LNCaP clone FGC (cell line): ENCODE measurements at regions not wholly inside any gene's neighbourhood (a gene's known extent, or its start where the extent isn't known, plus 50 kb on each side); places are given as distances from the start of the nearest gene placed in this dataset.

Experiments
- DNase-seq: peaks from one replicate; pipeline ENCODE4 v3.0.0-alpha.2; 2011; ENCODE audit warnings: low read depth
- H3K4me3 ChIP-seq: 2 replicates; pipeline ENCODE4 v1.5.1; 2011; ENCODE audit warnings: mild to moderate bottlenecking, low read depth, low read length, control low read depth
- CTCF ChIP-seq: IDR thresholded peaks from 2 replicates; pipeline ENCODE4 v1.5.1; 2012; ENCODE audit warnings: mild to moderate bottlenecking; ENCODE audit not compliant: control insufficient read depth, insufficient read depth; ENCODE audit errors: extremely low read depth

DNA sequence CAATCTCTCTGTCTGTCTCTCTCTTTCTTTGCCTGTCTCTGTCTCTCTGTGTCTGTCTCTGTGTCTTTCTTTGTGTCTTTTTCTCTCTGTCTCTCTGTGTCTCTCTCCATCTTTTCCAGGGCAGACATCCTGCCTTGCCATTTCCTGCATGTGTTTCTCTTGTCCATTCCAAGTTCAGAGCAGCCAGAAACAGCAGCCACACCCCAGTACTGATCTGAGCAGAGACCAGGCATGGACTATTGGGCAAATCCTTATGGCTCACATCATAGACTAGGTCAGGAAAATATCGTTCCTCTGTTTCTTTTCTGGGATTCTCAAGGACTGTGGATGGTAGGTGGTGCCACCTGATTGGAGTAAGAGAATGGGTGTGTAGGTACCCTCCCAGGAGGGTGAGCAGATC, 95.8 kb downstream of the RAMP3 start:
- DNase-seq = no peak
- no peak for TF ChIP-seq CTCF
- no peak overlapping the region for H3K4me3 ChIP-seq

DNA sequence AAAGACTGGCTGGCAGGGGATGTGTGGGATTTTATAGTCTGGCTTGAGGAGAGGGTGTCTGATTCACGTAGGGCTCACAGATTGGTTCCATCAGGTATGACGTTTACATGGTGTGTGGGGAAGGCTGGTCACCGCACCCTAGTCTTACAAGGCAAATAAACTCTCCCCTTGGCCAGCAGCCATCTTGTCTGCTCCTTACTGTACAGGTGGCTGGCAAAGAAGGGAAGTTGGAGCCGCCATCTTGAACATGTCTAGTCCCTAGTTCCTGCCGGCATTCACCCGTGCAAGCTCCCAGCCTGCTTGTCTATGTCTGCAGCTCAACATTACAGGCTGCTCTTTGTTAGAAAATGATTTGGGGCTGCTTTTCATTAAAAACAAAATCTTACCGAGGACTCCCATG, 97.6 kb downstream of the RAMP3 start:
- TF ChIP-seq CTCF = no peak
- H3K4me3 ChIP-seq = no peak overlapping the region
- DNase-seq = no peak

DNA sequence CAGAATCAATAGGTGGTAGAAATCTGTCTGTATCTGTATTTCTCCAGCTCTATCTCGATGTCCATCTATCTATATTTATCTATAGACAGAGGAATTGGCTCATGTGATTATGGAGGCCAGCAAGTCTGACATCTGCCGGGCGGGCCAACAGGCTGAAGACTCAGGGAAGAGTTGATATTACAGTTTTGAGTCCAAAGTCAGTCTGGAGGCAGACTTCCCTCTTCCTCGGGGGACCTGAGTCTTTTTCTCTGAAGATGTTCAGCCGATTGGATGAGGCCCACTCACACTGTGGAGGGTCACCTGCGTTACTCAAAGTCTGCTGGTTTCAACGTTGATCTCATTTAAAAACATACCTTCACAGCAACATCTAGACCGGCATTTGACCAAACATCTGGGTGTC, 98.7 kb downstream of the RAMP3 start:
- no peak overlapping the region for H3K4me3 ChIP-seq
- TF ChIP-seq CTCF = no peak
- no peak for DNase-seq

DNA sequence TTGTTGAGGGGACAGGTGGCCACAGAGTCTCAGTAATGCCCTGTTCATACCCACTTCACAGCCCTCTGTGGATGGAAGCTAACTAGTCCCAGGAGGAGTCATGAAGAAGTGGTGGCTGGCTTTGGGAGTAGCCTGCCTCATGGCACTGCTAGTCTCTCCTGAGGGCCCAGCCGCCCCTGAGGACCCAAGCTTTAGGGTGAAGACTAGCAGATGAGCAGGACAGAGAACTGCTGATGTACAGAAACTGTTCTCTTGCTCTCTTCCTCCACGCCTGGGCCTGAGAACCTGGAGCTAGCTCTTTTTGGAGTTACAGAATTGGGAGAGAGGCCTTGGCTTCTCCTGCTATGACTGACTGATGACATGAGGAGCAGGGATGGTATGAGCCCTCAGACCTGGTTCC, 99.2 kb downstream of the RAMP3 start:
- no peak for TF ChIP-seq CTCF
- no peak for DNase-seq
- H3K4me3 ChIP-seq = no peak overlapping the region

DNA sequence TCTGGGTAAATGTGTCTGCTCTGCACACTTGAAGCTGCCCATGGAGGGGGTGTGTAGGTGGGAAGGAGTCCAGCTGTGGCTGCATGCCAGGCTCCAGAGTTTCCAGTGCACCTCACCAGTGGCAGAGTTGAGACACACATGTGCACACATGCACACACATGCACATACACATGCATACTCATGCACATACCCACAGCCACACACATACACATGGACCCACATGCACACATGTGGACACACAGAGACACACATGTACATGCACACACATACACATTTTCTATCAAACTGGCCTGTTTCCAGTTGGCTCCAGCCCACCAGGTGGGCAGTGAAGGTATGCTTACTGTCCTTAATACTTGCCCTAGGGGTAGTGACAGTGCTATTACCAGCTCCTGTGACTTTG, 99.7 kb downstream of the RAMP3 start:
- no peak for DNase-seq
- no peak for TF ChIP-seq CTCF
- H3K4me3 ChIP-seq = no peak overlapping the region

GRCh38 chr7:45258533-45259226, 101.1 kb downstream of the RAMP3 start:
- H3K4me3 ChIP-seq = no peak overlapping the region
- no peak for DNase-seq

More at GRCh38 chr7:45258533-45259226, 101.1 kb downstream of the RAMP3 start:
- no peak for TF ChIP-seq CTCF
